ENCODE measurements at regions not wholly inside any gene's neighbourhood (a gene's known extent, or its start where the extent isn't known, plus 50 kb on each side); places are given as distances from the start of the nearest gene placed in this dataset.

- TF ChIP-seq NFRKB (IDR thresholded peaks at IDR 0.05) (no peak), BHLHE40 (IDR thresholded peaks at IDR 0.05; ENCODE audit: borderline replicate concordance) (no peak), PKNOX1 (IDR thresholded peaks at IDR 0.05) (no peak)
Measured at GRCh38 chr3:166660962-166661361, 719.1 kb downstream of the ZBBX start.
